Epidermal melanocyte (primary cell): ENCODE measurements at regions not wholly inside any gene's neighbourhood (a gene's known extent, or its start where the extent isn't known, plus 50 kb on each side); places are given as distances from the start of the nearest gene placed in this dataset.

Source experiments
- DNase-seq: peaks from one replicate; pipeline ENCODE4 v3.0.0; 2011; ENCODE audit warnings: low spot score; ENCODE audit not compliant: insufficient read length

- no peak for DNase-seq
Observed at GRCh38 chr2:225999692-226000091, 600.2 kb downstream of the NYAP2 start.

- DNase-seq, result no peak
Observed at GRCh38 chr2:225998653-225999052, 599.1 kb downstream of the NYAP2 start.

GRCh38 chr2:225998116-225998515 is 598.6 kb downstream of the NYAP2 start:
- no peak for DNase-seq

- no peak for DNase-seq
Observed at GRCh38 chr2:225996462-225996828, 596.9 kb downstream of the NYAP2 start.

GRCh38 chr2:225995796-225996461 is 596.4 kb downstream of the NYAP2 start:
- no peak for DNase-seq

- DNase-seq, result no peak
Observed at GRCh38 chr2:225994748-225995405, 595.4 kb downstream of the NYAP2 start.

- no peak for DNase-seq
Observed at GRCh38 chr2:225993430-225993829, 593.9 kb downstream of the NYAP2 start.

- no peak for DNase-seq
Observed at GRCh38 chr2:225989809-225990208, 590.3 kb downstream of the NYAP2 start.

- DNase-seq, result no peak
Observed at GRCh38 chr2:225980372-225980771, 580.9 kb downstream of the NYAP2 start.

- no peak for DNase-seq
Observed at GRCh38 chr2:225971433-225971832, 571.9 kb downstream of the NYAP2 start.

- DNase-seq, result no peak
Observed at GRCh38 chr2:225948903-225949302, 549.4 kb downstream of the NYAP2 start.

GRCh38 chr2:225938991-225939390 is 539.5 kb downstream of the NYAP2 start:
- no peak for DNase-seq

- DNase-seq, result no peak
Observed at GRCh38 chr2:225937625-225938187, 538.2 kb downstream of the NYAP2 start.

GRCh38 chr2:225932811-225933413 is 533.4 kb downstream of the NYAP2 start:
- no peak for DNase-seq

GRCh38 chr2:225930687-225931086 is 531.2 kb downstream of the NYAP2 start:
- no peak for DNase-seq

- DNase-seq, result no peak
Observed at GRCh38 chr2:225920621-225921220, 521.2 kb downstream of the NYAP2 start.

GRCh38 chr2:225916692-225917091 is 517.2 kb downstream of the NYAP2 start:
- no peak for DNase-seq

- DNase-seq, result no peak
Observed at GRCh38 chr2:225911019-225911418, 511.5 kb downstream of the NYAP2 start.

GRCh38 chr2:225895126-225895525 is 495.6 kb downstream of the NYAP2 start:
- no peak for DNase-seq

GRCh38 chr2:225894236-225894980 is 494.9 kb downstream of the NYAP2 start:
- peak; percentile 19 for DNase-seq

GRCh38 chr2:225893151-225893550 is 493.6 kb downstream of the NYAP2 start:
- DNase-seq, result no peak
